HG02678 (cell line): ENCODE measurements at regions not wholly inside any gene's neighbourhood (a gene's known extent, or its start where the extent isn't known, plus 50 kb on each side); places are given as distances from the start of the nearest gene placed in this dataset.

ENCODE experiments used
- ATAC-seq: cut with Tn5 transposase; IDR thresholded peaks from one replicate; pipeline ENCODE4 v1.9.1; 2021; ENCODE audit warnings: mild to moderate bottlenecking, moderate library complexity; ENCODE audit not compliant: unreplicated experiment

GRCh38 chr4:100852326-100852725 lies 334.5 kb upstream of the EMCN start:
- ATAC-seq: no peak

GRCh38 chr4:100849319-100849718 lies 331.5 kb upstream of the EMCN start:
- no peak for ATAC-seq

- peak; percentile 73 for ATAC-seq
These were observed 331.0 kb upstream of the EMCN start for GRCh38 chr4:100848841-100849240.

GRCh38 chr4:100843910-100844309 lies 326.1 kb upstream of the EMCN start:
- ATAC-seq: peak; percentile 71

GRCh38 chr4:100842856-100843255 lies 325.0 kb upstream of the EMCN start:
- ATAC-seq: no peak

GRCh38 chr4:100841911-100842310 lies 324.1 kb upstream of the EMCN start:
- no peak for ATAC-seq

GRCh38 chr4:100839712-100840111 lies 321.9 kb upstream of the EMCN start:
- ATAC-seq: no peak

- no peak for ATAC-seq
These were observed 320.5 kb upstream of the EMCN start for GRCh38 chr4:100838286-100838685.

- ATAC-seq: no peak
These were observed 319.1 kb upstream of the EMCN start for GRCh38 chr4:100836929-100837328.

- no peak for ATAC-seq
These were observed 316.8 kb upstream of the EMCN start for GRCh38 chr4:100834616-100835015.

- ATAC-seq: no peak
These were observed 316.1 kb upstream of the EMCN start for GRCh38 chr4:100833906-100834305.

GRCh38 chr4:100828986-100829685 lies 311.3 kb upstream of the EMCN start:
- ATAC-seq: no peak

- ATAC-seq: no peak
These were observed 310.5 kb upstream of the EMCN start for GRCh38 chr4:100828364-100828763.

- ATAC-seq: no peak
These were observed 309.9 kb upstream of the EMCN start for GRCh38 chr4:100827756-100828155.

- ATAC-seq: no peak
These were observed 309.2 kb upstream of the EMCN start for GRCh38 chr4:100826808-100827548.

GRCh38 chr4:100826067-100826466 lies 308.2 kb upstream of the EMCN start:
- no peak for ATAC-seq

GRCh38 chr4:100823993-100824323 lies 306.1 kb upstream of the EMCN start:
- no peak for ATAC-seq

- ATAC-seq: peak; percentile 77
These were observed 305.5 kb upstream of the EMCN start for GRCh38 chr4:100823066-100823992.

GRCh38 chr4:100820249-100820648 lies 302.4 kb upstream of the EMCN start:
- no peak for ATAC-seq

GRCh38 chr4:100819505-100819904 lies 301.7 kb upstream of the EMCN start:
- no peak for ATAC-seq

- no peak for ATAC-seq
These were observed 298.7 kb upstream of the EMCN start for GRCh38 chr4:100816436-100817045.
